ENCODE measurements at regions not wholly inside any gene's neighbourhood (a gene's known extent, or its start where the extent isn't known, plus 50 kb on each side); places are given as distances from the start of the nearest gene placed in this dataset.
"Not testable (repeated sequence)": the region's sequence is repeated elsewhere in the genome, so short reads cannot be mapped to it uniquely, and the experiment has no call there.

GRCh38 chr1:232715154-232715553, 85.2 kb upstream of the SIPA1L2 start:
- DNase-seq (ENCODE audit: low read depth), result no peak

DNA sequence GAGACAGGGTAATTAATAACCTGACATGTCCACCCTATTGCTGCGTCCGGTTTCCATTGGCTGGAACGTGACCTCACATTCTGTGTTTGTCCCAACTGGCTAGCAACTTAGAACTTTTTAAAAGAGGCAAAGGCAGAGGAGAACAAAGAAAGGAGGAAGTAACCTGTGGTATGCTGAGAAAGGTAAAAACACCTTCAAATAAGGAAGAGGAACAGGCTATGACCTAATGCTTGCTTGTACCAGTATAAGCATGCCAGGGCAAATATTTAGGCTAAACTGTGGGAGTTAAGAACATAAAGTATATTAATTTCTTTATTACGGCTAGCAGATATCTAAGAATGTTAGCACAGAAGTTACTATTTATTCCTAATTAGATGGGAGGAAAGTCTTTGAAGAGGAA, 87.3 kb upstream of the MAP10 start:
- not testable (repeated sequence) for DNase-seq (ENCODE audit: low read depth)

DNA sequence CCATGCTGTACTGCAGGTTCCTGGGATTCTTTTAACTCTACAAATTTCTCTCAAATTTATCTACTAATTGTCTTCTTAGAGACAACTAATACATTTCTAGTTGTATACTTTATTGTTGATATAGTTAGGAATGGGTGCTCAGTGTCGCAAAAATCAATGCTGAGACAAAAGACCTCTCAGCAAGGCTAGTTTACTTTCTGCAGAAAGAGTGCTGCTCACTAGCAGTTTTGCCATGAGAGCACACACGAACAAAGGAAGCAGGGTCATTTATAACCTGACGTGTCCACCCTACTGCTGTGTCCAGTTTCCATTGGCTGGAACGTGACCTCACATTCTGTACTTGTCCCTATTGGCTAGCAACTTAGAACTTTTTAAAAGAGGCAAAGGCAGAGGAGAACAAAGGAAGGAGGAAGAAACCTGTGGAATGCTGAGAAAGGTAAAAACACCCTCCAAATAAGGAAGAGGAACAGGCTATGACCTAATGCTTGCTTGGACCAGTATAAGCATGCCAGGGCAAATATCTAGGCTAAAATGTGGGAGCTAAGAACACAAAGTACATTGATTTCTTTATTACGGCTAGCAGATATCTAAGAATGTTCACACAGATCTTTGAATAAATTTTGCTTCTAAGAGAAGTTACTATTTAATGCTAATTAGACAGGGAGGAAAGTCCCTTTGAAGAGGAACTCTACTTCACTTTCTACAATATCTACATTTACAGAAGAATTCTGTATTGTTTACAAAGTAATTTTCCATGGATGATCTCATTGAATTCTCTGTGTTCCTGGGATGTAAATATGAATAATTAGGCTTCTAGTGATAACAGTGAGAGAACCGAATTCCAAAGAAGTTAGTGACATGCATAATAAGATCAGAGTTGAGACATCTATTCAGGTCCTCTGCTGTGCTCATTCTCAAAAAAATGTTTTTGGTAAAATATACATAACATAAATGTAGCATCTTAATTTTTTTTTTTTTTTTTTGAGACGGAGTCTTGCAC, 86.0 kb upstream of the MAP10 start:
- DNase-seq (ENCODE audit: low read depth), result no peak

DNA sequence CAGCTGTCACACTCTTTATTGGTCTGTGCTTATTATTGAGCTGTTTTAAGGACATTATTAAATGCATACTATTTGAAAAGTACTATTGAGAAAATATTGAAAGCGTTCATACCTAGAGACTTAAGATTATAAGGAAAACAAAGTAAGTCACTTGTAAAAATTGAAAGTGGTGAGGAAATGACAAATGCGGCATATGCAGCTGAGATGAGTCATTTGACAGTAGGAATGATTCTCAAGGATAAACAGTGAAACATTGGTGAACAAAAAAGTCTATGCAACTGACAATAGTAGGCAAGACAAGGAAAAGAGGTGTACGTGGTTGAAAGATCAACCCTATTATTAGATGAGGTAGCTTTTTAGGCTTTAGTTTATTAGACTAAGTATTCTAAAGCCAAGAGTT, 82.6 kb upstream of the MAP10 start:
- no peak for DNase-seq (ENCODE audit: low read depth)

DNA sequence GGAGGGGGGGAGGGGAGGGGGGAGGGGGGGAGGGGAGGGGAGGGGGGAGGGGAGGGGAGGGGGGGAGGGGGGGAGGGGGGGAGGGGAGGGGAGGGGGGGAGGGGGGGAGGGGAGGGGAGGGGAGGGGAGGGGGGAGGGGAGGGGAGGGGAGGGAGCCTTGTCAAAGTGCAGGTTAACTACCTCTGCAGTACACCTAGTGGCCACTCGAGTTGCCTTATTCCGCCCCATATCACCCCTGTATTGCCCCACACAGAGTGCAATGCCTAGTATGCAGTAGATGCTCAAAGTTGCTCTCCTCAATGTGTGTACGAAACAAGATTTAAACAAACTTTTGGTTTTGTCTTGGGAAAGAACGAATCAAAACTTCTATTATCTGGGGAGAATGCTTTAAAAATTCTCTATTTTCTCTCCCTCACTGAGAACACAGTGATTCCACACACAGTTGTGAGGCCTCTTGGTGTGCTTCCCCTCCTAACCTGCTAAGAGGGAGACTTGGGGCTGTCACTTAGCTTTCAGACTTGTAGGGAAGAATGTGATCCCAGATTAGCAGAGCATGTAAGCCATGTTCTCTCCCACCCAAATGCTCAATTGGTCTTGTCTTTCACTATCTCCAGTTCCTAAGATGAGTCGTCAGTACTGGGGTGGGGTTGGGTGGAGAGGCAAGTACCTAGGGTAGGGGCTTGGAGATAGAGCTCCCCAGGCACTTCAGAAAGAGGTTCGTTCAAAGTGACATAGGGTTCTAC, 79.7 kb upstream of the MAP10 start:
- no peak for DNase-seq (ENCODE audit: low read depth)

DNA sequence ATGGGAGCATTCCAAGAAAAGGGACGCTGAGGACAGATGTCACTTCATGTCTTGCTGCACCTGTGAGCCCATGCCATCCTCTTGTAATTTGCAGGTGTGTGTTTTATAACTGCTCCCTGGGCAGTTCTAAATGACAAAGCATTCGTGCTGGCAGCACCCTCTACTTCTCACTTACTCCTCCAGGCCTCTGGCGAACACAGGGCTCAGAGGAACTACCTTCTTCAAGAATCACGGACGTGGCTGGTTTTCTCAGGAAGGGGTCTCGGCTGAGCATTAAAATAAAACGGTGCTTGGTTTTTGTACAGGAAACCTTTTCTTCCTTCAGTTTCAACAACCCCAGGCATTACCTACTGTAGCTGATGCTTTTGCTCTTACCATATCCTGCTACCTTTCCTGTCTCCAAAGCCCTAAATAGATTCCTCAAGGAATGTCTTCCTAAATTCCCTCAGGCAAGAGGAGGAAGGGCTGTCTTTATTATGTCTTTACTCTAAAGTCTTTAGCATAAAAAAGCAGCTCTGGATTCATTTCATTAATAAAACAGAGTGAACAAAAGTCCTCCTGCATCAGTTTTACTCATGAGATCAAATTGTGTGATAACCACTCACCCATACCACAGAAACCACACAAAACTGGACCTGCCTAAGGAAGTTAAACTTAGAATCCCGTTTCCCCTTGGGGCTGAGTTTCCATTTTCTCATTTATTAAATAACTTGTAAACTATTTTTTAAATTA, 79.0 kb upstream of the MAP10 start:
- DNase-seq (ENCODE audit: low read depth), result no peak

GRCh38 chr1:232728507-232729263, 76.5 kb upstream of the MAP10 start:
- DNase-seq (ENCODE audit: low read depth), result peak; percentile 59

DNA sequence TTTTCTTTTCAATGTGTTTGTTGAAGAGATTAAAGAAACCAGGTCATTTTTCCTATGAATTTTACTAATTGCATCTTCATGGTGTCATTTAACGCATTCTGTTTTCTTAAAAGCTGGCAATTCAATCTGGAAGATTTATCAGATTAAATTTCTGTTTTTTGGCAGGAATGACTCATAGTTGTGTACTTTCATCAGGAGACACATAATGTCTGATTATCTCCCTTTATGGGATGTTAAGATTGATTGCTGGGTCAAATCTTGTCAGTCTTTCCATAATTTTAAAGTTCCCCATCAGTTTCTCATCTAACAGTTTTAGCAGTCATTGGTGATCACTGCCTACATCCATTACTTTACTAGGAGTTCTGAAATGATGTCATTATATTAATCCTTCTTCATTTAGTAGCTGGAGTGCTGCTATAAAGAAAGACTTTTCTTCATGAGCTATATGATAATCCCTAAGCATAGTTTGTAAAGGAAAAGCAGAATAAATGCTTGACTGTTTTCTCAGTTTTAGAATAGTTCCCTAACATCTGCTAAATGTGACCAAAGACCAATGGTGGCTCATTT, 72.8 kb upstream of the MAP10 start:
- no peak for DNase-seq (ENCODE audit: low read depth)

- no peak for DNase-seq (ENCODE audit: low read depth)
These were observed 67.3 kb upstream of the MAP10 start for GRCh38 chr1:232737917-232738316.

GRCh38 chr1:232743999-232744398, 61.2 kb upstream of the MAP10 start:
- no peak for DNase-seq (ENCODE audit: low read depth)

- no peak for DNase-seq (ENCODE audit: low read depth)
These were observed 60.4 kb upstream of the MAP10 start for GRCh38 chr1:232744847-232745246.

DNA sequence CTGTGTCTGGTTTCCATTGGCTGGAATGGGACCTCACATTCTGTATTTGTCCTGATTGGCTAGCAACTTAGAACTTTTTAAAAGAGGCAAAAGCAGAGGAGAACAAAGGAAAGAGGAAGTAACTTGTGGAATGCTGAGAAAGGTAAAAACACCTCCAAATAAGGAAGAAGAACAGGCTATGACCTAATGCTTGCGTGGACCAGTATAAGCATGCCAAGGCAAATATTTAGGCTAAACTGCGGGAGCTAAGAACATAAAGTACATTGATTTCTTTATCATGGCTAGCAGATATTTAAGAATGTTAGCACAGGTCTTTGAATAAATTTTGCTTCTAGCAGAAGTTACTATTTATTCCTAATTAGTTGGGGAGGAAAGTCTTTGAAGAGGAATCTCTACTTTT, 59.5 kb upstream of the MAP10 start:
- DNase-seq (ENCODE audit: low read depth), result not testable (repeated sequence)

- no peak for DNase-seq (ENCODE audit: low read depth)
These were observed 56.3 kb upstream of the MAP10 start for GRCh38 chr1:232748910-232749368.

- no peak for DNase-seq (ENCODE audit: low read depth)
These were observed 53.6 kb upstream of the MAP10 start for GRCh38 chr1:232751393-232752140.

GRCh38 chr1:232752365-232752764, 52.9 kb upstream of the MAP10 start:
- DNase-seq (ENCODE audit: low read depth), result no peak

DNA sequence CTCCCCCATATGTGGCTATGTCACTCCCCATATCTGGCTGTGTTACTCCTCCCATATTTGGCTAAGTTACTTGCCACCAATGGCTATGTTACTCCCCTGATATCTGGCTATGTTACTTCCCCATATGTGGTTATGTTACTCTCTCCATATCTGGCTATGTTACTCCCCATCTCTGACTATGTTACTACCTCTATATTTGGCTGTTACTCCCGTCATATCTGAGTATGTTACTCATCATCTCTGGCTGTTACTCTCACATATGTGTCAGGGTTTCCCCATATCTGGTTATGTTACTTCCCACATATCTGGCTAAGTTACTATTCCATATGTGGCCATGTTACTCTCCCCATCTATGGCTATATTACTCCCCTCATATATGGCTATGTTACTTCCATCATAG, 50.3 kb upstream of the MAP10 start:
- DNase-seq (ENCODE audit: low read depth), result no peak

All from stromal cell of bone marrow (primary cell).